Smooth muscle cell (in vitro differentiated cells): ENCODE measurements at regions not wholly inside any gene's neighbourhood (a gene's known extent, or its start where the extent isn't known, plus 50 kb on each side); places are given as distances from the start of the nearest gene placed in this dataset.

Experiments
- DNase-seq: peaks from one replicate; lab custom pipeline; 2025; ENCODE audit not compliant: unreplicated experiment; lab: John Stamatoyannopoulos, UW
- H2AFZ ChIP-seq: fragments of 200-600 bp; sonication (generic); 2 replicates; pipeline ENCODE4 v1.6.0; 2016; ENCODE audit warnings: antibody characterized with exemption, low read depth, mild to moderate bottlenecking
- H3F3A ChIP-seq: fragments of 200-600 bp; sonication (generic); 2 replicates; pipeline ENCODE4 v1.6.0; 2017; ENCODE audit warnings: antibody characterized with exemption, low read depth
- H3K27ac ChIP-seq: fragments of 200-600 bp; sonication (generic); 2 replicates; pipeline ENCODE4 v1.5.1; 2016; ENCODE audit warnings: low read depth, mild to moderate bottlenecking
- H3K27me3 ChIP-seq: fragments of 200-600 bp; sonication (generic); 2 replicates; pipeline ENCODE4 v1.6.1; 2016; ENCODE audit warnings: low read depth, mild to moderate bottlenecking
- H3K36me3 ChIP-seq: fragments of 200-600 bp; sonication (generic); 2 replicates; pipeline ENCODE4 v1.5.1; 2016; ENCODE audit warnings: low read depth
- H3K4me1 ChIP-seq: fragments of 200-600 bp; sonication (generic); 2 replicates; pipeline ENCODE4 v1.5.1; 2016; ENCODE audit warnings: low read depth
- H3K4me2 ChIP-seq: fragments of 200-600 bp; sonication (generic); 2 replicates; pipeline ENCODE4 v1.6.0; 2016; ENCODE audit warnings: mild to moderate bottlenecking
- H3K4me3 ChIP-seq: fragments of 200-600 bp; sonication (generic); 2 replicates; pipeline ENCODE4 v1.5.1; 2016; ENCODE audit warnings: mild to moderate bottlenecking
- H3K79me2 ChIP-seq: fragments of 200-600 bp; sonication (generic); 2 replicates; pipeline ENCODE4 v1.6.0; 2016; ENCODE audit warnings: low read depth, mild to moderate bottlenecking
- H3K9ac ChIP-seq: fragments of 200-600 bp; sonication (generic); 2 replicates; pipeline ENCODE4 v1.6.0; 2016; ENCODE audit warnings: low read depth
- H3K9me3 ChIP-seq: fragments of 200-600 bp; sonication (generic); replicated peaks from 2 replicates; pipeline ENCODE4 v1.5.1; 2016; ENCODE audit warnings: low read depth
- H4K20me1 ChIP-seq: fragments of 200-600 bp; sonication (generic); 2 replicates; pipeline ENCODE4 v1.6.0; 2016; ENCODE audit warnings: low read depth
- CTCF ChIP-seq: fragments of 200-600 bp; sonication (generic); IDR thresholded peaks from 2 replicates; pipeline ENCODE4 v1.5.1; 2017; ENCODE audit warnings: borderline replicate concordance, mild to moderate bottlenecking, antibody characterized with exemption; ENCODE audit not compliant: insufficient read depth, poor library complexity, severe bottlenecking
- WGBS: methylation state at CpG from one replicate; pipeline ENCODE4 v1.1.7; 2016; ENCODE audit warnings: low lambda C conversion rate; 5-methylcytosine and 5-hydroxymethylcytosine counted together

GRCh38 chr5:166341740-166342337 is 1949.6 kb upstream of the WWC1 start:
- Histone ChIP-seq H3F3A (no peaks in the 10 kb centered on the region), H3K4me2 (no peak overlapping the region), H3K9ac (no peak overlapping the region), H4K20me1 (no peaks in the 10 kb centered on the region), H3K9me3 (no peaks in the 10 kb centered on the region), H3K4me1 (peaks cover 3% of the 10 kb centered on the region), H3K27me3 (no peaks in the 10 kb centered on the region), H3K36me3 (no peaks in the 10 kb centered on the region), H2AFZ (no peak overlapping the region), H3K4me3 (no peak overlapping the region), H3K79me2 (no peaks in the 10 kb centered on the region), H3K27ac (peak overlapping the region; percentile 0)
- WGBS, result 68% methylated on average over 5 of the region's 5 CpGs
- no peak for DNase-seq
- TF ChIP-seq CTCF, result peak; percentile 24

- Histone ChIP-seq H3K9ac (no peak overlapping the region), H3K79me2 (no peaks in the 10 kb centered on the region), H3K4me3 (no peak overlapping the region), H3K27me3 (no peaks in the 10 kb centered on the region), H4K20me1 (no peaks in the 10 kb centered on the region), H3K9me3 (no peaks in the 10 kb centered on the region), H3K27ac (peak overlapping the region; percentile 3), H3K4me1 (peaks cover 3% of the 10 kb centered on the region), H3K4me2 (no peak overlapping the region), H2AFZ (no peak overlapping the region), H3F3A (no peaks in the 10 kb centered on the region), H3K36me3 (no peaks in the 10 kb centered on the region)
- no peak for DNase-seq
- 16% methylated on average over 3 of the region's 3 CpGs for WGBS
- TF ChIP-seq CTCF, result no peak
Measured at GRCh38 chr5:166342402-166342801, 1949.0 kb upstream of the WWC1 start.

- H4K20me1 ChIP-seq, result no peaks in the 10 kb centered on the region
- no peaks in the 10 kb centered on the region for H3K36me3 ChIP-seq
- no peaks in the 10 kb centered on the region for H3F3A ChIP-seq
- H3K79me2 ChIP-seq, result no peaks in the 10 kb centered on the region
- no peaks in the 10 kb centered on the region for H3K27me3 ChIP-seq
- no peaks in the 10 kb centered on the region for H3K9me3 ChIP-seq
- no peak overlapping the region for H3K9ac ChIP-seq
- H3K4me3 ChIP-seq, result no peak overlapping the region
- WGBS, result 81% methylated on average over 3 of the region's 3 CpGs
- TF ChIP-seq CTCF, result no peak
- H3K27ac ChIP-seq, result no peak overlapping the region
- no peak for DNase-seq
- no peak overlapping the region for H2AFZ ChIP-seq
- no peak overlapping the region for H3K4me2 ChIP-seq
- no peaks in the 10 kb centered on the region for H3K4me1 ChIP-seq
Measured at GRCh38 chr5:166346726-166347374, 1944.6 kb upstream of the WWC1 start.

- Histone ChIP-seq H3K27me3 (no peaks in the 10 kb centered on the region), H4K20me1 (no peaks in the 10 kb centered on the region), H3F3A (no peaks in the 10 kb centered on the region), H3K4me2 (no peak overlapping the region), H3K4me1 (no peaks in the 10 kb centered on the region), H2AFZ (no peak overlapping the region), H3K36me3 (no peaks in the 10 kb centered on the region), H3K79me2 (no peaks in the 10 kb centered on the region), H3K9ac (no peak overlapping the region), H3K4me3 (no peak overlapping the region), H3K9me3 (no peaks in the 10 kb centered on the region), H3K27ac (no peak overlapping the region)
- no peak for DNase-seq
- no peak for TF ChIP-seq CTCF
- WGBS, result 62% methylated on average over 1 of the region's 1 CpG
Measured at GRCh38 chr5:166349046-166349445, 1942.4 kb upstream of the WWC1 start.
